Mesendoderm (in vitro differentiated cells): ENCODE measurements at regions not wholly inside any gene's neighbourhood (a gene's known extent, or its start where the extent isn't known, plus 50 kb on each side); places are given as distances from the start of the nearest gene placed in this dataset.

Experiments
- DNase-seq: peaks from one replicate; pipeline ENCODE4 v3.0.0; 2013
- H2AK5ac ChIP-seq: 2 replicates; pipeline ENCODE4 v1.6.1; 2013; ENCODE audit warnings: low read length, inconsistent platforms
- H2BK120ac ChIP-seq: 2 replicates; pipeline ENCODE4 v1.6.1; 2013; ENCODE audit warnings: low read depth, mild to moderate bottlenecking, low read length, moderate library complexity, mixed read lengths
- H2BK15ac ChIP-seq: replicated peaks from 2 replicates; pipeline ENCODE4 v1.6.1; 2013; ENCODE audit warnings: low read depth, mild to moderate bottlenecking, moderate library complexity
- H2BK5ac ChIP-seq: 2 replicates; pipeline ENCODE4 v1.6.1; 2013; ENCODE audit warnings: low read length, inconsistent platforms
- H3K18ac ChIP-seq: 2 replicates; pipeline ENCODE4 v1.6.1; 2013; ENCODE audit warnings: mild to moderate bottlenecking, low read length, mixed read lengths
- H3K23ac ChIP-seq: one replicate; pipeline ENCODE4 v1.6.1; 2013; ENCODE audit warnings: low read length
- H3K27ac ChIP-seq: 2 replicates; pipeline ENCODE4 v1.5.1; 2013; ENCODE audit warnings: low read depth, mild to moderate bottlenecking, inconsistent platforms, low read length, moderate library complexity
- H3K27me3 ChIP-seq: 2 replicates; pipeline ENCODE4 v1.6.1; 2013; ENCODE audit warnings: low read length, control low read depth, mild to moderate bottlenecking, inconsistent platforms; ENCODE audit not compliant: insufficient read depth, poor library complexity
- H3K36me3 ChIP-seq: 2 replicates; pipeline ENCODE4 v1.6.1; 2013; ENCODE audit warnings: low read length, inconsistent platforms; ENCODE audit not compliant: control insufficient read depth, insufficient read depth
- H3K4ac ChIP-seq: one replicate; pipeline ENCODE4 v1.6.1; 2013; ENCODE audit warnings: low read depth, mild to moderate bottlenecking, low read length, moderate library complexity
- H3K4me1 ChIP-seq: 2 replicates; pipeline ENCODE4 v1.6.1; 2013; ENCODE audit warnings: low read depth, low read length, inconsistent platforms; ENCODE audit not compliant: control insufficient read depth
- H3K4me2 ChIP-seq: 2 replicates; pipeline ENCODE4 v1.6.1; 2013; ENCODE audit warnings: low read length
- H3K4me3 ChIP-seq: 2 replicates; pipeline ENCODE4 v1.5.1; 2013; ENCODE audit warnings: mild to moderate bottlenecking, low read length
- H3K56ac ChIP-seq: one replicate; pipeline ENCODE4 v1.6.1; 2013; ENCODE audit warnings: low read length
- H3K79me1 ChIP-seq: 2 replicates; pipeline ENCODE4 v1.6.1; 2013; ENCODE audit warnings: low read length, inconsistent platforms
- H3K79me2 ChIP-seq: 2 replicates; pipeline ENCODE4 v1.6.1; 2013; ENCODE audit warnings: mild to moderate bottlenecking, low read length; ENCODE audit not compliant: control insufficient read depth, insufficient read depth
- H3K9ac ChIP-seq: 2 replicates; pipeline ENCODE4 v1.6.1; 2013; ENCODE audit warnings: low read length, inconsistent platforms
- H4K5ac ChIP-seq: one replicate; pipeline ENCODE4 v1.6.1; 2013; ENCODE audit warnings: low read length
- H4K8ac ChIP-seq: one replicate; pipeline ENCODE4 v1.6.1; 2013; ENCODE audit warnings: low read depth, mild to moderate bottlenecking, control low read depth, low read length, moderate library complexity
- WGBS: extraction: QIAGEN DNeasy Blood & Tissue Kit; methylation state at CpG from one replicate; pipeline ENCODE4 v1.1.7; 2013; ENCODE audit warnings: low lambda C conversion rate, missing lambda C conversion rate; ENCODE audit not compliant: insufficient coverage; ENCODE audit errors: extremely low coverage; 5-methylcytosine and 5-hydroxymethylcytosine counted together

GRCh38 chr4:145337391-145337790 lies 144.3 kb upstream of the SMAD1 start:
- no peak for DNase-seq
- no peak overlapping the region for H3K23ac ChIP-seq
- no peak overlapping the region for H3K27ac ChIP-seq
- H2BK120ac ChIP-seq, result no peak overlapping the region
- H3K4me2 ChIP-seq, result no peak overlapping the region
- no peak overlapping the region for H2AK5ac ChIP-seq
- no peaks in the 10 kb centered on the region for H3K79me2 ChIP-seq
- no peaks in the 10 kb centered on the region for H3K4me1 ChIP-seq
- no peak overlapping the region for H4K5ac ChIP-seq
- H3K4ac ChIP-seq, result no peak overlapping the region
- H3K4me3 ChIP-seq, result no peak overlapping the region
- H2BK5ac ChIP-seq, result no peak overlapping the region
- no peak overlapping the region for H3K18ac ChIP-seq
- no peak overlapping the region for H3K9ac ChIP-seq
- no peak overlapping the region for H4K8ac ChIP-seq
- no peaks in the 10 kb centered on the region for H3K79me1 ChIP-seq
- WGBS, result no CpG with 5 or more reads among the region's 2 CpGs
- H3K56ac ChIP-seq, result no peak overlapping the region
- no peaks in the 10 kb centered on the region for H3K27me3 ChIP-seq
- H3K36me3 ChIP-seq, result no peaks in the 10 kb centered on the region
- H2BK15ac ChIP-seq, result no peak overlapping the region

GRCh38 chr4:145333786-145334185 lies 147.9 kb upstream of the SMAD1 start:
- Histone ChIP-seq H3K4ac (no peak overlapping the region), H2BK120ac (no peak overlapping the region), H4K5ac (no peak overlapping the region), H2BK15ac (no peak overlapping the region), H2BK5ac (no peak overlapping the region), H4K8ac (no peak overlapping the region), H3K23ac (no peak overlapping the region), H3K79me2 (no peaks in the 10 kb centered on the region), H3K9ac (no peak overlapping the region), H3K27me3 (no peaks in the 10 kb centered on the region), H3K27ac (no peak overlapping the region), H3K18ac (no peak overlapping the region), H3K79me1 (no peaks in the 10 kb centered on the region), H3K4me2 (no peak overlapping the region), H3K56ac (no peak overlapping the region), H3K4me1 (no peaks in the 10 kb centered on the region), H3K4me3 (no peak overlapping the region), H2AK5ac (no peak overlapping the region), H3K36me3 (no peaks in the 10 kb centered on the region)
- WGBS, result no CpG with 5 or more reads among the region's 3 CpGs
- DNase-seq, result no peak

GRCh38 chr4:145326491-145326890 lies 146.1 kb upstream of the OTUD4 start:
- Histone ChIP-seq H3K4me3 (no peak overlapping the region), H3K36me3 (no peaks in the 10 kb centered on the region), H3K4me1 (no peaks in the 10 kb centered on the region), H4K8ac (no peak overlapping the region), H3K4ac (no peak overlapping the region), H3K4me2 (no peak overlapping the region), H3K27me3 (no peaks in the 10 kb centered on the region), H3K79me1 (no peaks in the 10 kb centered on the region), H3K18ac (no peak overlapping the region), H2BK5ac (no peak overlapping the region), H2BK120ac (no peak overlapping the region), H2BK15ac (no peak overlapping the region), H2AK5ac (no peak overlapping the region), H3K27ac (no peak overlapping the region), H3K79me2 (no peaks in the 10 kb centered on the region), H3K9ac (no peak overlapping the region), H3K23ac (no peak overlapping the region), H3K56ac (no peak overlapping the region), H4K5ac (no peak overlapping the region)
- DNase-seq, result no peak
- no CpG with 5 or more reads among the region's 2 CpGs for WGBS

DNA sequence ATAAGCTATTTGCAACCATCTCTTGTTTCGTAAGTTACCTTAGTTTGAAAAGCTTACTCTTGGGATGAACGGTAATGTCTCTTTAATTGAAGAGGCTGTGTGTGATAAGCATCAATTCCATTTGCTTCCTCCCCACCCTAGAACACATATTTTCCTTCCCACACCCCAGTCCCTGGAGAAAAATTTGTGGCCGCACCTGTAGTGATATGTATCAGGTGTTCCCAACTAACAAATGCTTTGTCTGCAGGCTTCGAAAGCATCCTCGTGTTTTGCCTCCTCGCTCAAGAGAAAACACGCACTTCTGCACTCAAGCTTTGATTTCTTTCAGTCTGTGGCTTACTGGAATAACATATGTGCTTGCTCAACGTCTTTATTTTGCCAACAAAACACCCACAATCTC lies 143.8 kb upstream of the OTUD4 start:
- H3K18ac ChIP-seq, result no peak overlapping the region
- WGBS, result no CpG with 5 or more reads among the region's 8 CpGs

GRCh38 chr4:145320294-145320693 lies 139.9 kb upstream of the OTUD4 start:
- no peak overlapping the region for H4K8ac ChIP-seq
- no peak overlapping the region for H4K5ac ChIP-seq
- no peaks in the 10 kb centered on the region for H3K79me2 ChIP-seq
- no peaks in the 10 kb centered on the region for H3K4me1 ChIP-seq
- no peak overlapping the region for H2AK5ac ChIP-seq
- H3K4ac ChIP-seq, result no peak overlapping the region
- H3K9ac ChIP-seq, result no peak overlapping the region
- H2BK5ac ChIP-seq, result no peak overlapping the region
- H3K4me2 ChIP-seq, result no peak overlapping the region
- no peaks in the 10 kb centered on the region for H3K36me3 ChIP-seq
- DNase-seq, result no peak
- no peak overlapping the region for H3K23ac ChIP-seq
- H3K56ac ChIP-seq, result no peak overlapping the region
- H3K4me3 ChIP-seq, result no peak overlapping the region
- no peak overlapping the region for H2BK15ac ChIP-seq
- no peak overlapping the region for H3K27ac ChIP-seq
- H2BK120ac ChIP-seq, result no peak overlapping the region
- WGBS, result no CpG with 5 or more reads among the region's 5 CpGs
- H3K27me3 ChIP-seq, result no peaks in the 10 kb centered on the region
- H3K18ac ChIP-seq, result no peak overlapping the region
- no peaks in the 10 kb centered on the region for H3K79me1 ChIP-seq

More for the DNA sequence above, 143.8 kb upstream of the OTUD4 start:
- Histone ChIP-seq H3K4me3 (no peak overlapping the region), H2BK120ac (no peak overlapping the region), H3K27ac (no peak overlapping the region), H3K79me1 (no peaks in the 10 kb centered on the region), H3K4me1 (no peaks in the 10 kb centered on the region), H3K23ac (no peak overlapping the region), H2AK5ac (no peak overlapping the region), H2BK5ac (no peak overlapping the region), H3K36me3 (no peaks in the 10 kb centered on the region), H3K4me2 (no peak overlapping the region), H4K5ac (no peak overlapping the region), H3K4ac (no peak overlapping the region), H2BK15ac (no peak overlapping the region), H3K9ac (no peak overlapping the region), H3K27me3 (no peaks in the 10 kb centered on the region), H3K79me2 (no peaks in the 10 kb centered on the region), H3K56ac (no peak overlapping the region), H4K8ac (no peak overlapping the region)
- DNase-seq, result no peak

DNA sequence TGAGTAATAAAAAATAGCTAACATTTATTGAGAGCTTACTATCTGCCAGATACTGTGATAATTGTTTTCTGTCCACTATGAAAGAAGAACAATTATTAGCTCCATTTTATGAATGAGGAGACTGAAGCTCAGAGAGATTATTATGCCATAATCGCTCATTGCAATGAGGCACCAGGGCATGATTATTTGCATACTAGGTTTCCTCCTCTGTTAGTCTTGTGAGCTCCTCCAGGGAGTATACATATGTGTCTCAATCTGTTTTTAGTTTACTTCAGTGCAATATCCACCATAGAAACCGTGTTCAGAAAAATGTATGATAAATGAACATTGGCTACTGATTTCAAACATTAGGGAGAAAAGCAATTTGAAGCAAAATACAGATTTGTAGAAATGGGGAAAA lies 139.4 kb upstream of the OTUD4 start:
- WGBS, result no CpG with 5 or more reads among the region's 2 CpGs

More for the DNA sequence above, 139.4 kb upstream of the OTUD4 start:
- Histone ChIP-seq H3K79me1 (no peaks in the 10 kb centered on the region), H3K27ac (no peak overlapping the region), H2AK5ac (no peak overlapping the region), H3K56ac (no peak overlapping the region), H3K23ac (no peak overlapping the region), H3K79me2 (no peaks in the 10 kb centered on the region), H2BK120ac (no peak overlapping the region), H2BK5ac (no peak overlapping the region), H3K18ac (no peak overlapping the region), H3K9ac (no peak overlapping the region), H3K27me3 (no peaks in the 10 kb centered on the region), H3K4me3 (no peak overlapping the region), H3K36me3 (no peaks in the 10 kb centered on the region), H4K5ac (no peak overlapping the region), H3K4me2 (no peak overlapping the region), H4K8ac (no peak overlapping the region), H3K4ac (no peak overlapping the region), H3K4me1 (no peaks in the 10 kb centered on the region), H2BK15ac (no peak overlapping the region)
- no peak for DNase-seq
